CD4-positive, alpha-beta memory T cell (primary cell): ENCODE measurements at regions not wholly inside any gene's neighbourhood (a gene's known extent, or its start where the extent isn't known, plus 50 kb on each side); places are given as distances from the start of the nearest gene placed in this dataset.

Experiments used
- CTCF ChIA-PET: fragments of 350-600 bp; sonication (Branson Sonifier 250); formaldehyde crosslinking; loops from one replicate; lab custom pipeline; 2021; ENCODE audit warnings: inconsistent platforms; ENCODE audit not compliant: partially characterized antibody; lab: Charles Lee
- POLR2A ChIA-PET: fragments of 350-600 bp; sonication (Branson Sonifier 250); formaldehyde crosslinking; loops from one replicate; lab custom pipeline; 2021; ENCODE audit not compliant: partially characterized antibody; lab: Charles Lee
- DNase-seq, 5 donors: peaks; one replicate each; pipeline versions ENCODE4 v3.0.0 to v3.0.0-alpha.2; 2020 to 2022; ENCODE audit warnings: mixed read lengths in 1 of 5
- H3K27ac ChIP-seq: one replicate; pipeline ENCODE4 v1.7.0; 2013; ENCODE audit warnings: low read depth, low read length
- H3K27me3 ChIP-seq: 2 replicates; pipeline ENCODE4 v1.7.0; 2013; ENCODE audit warnings: mild to moderate bottlenecking, low read length, moderate library complexity; ENCODE audit not compliant: insufficient read depth
- H3K36me3 ChIP-seq: 2 replicates; pipeline ENCODE4 v1.7.0; 2013; ENCODE audit warnings: mild to moderate bottlenecking, low read length, moderate library complexity; ENCODE audit not compliant: insufficient read depth
- H3K4me1 ChIP-seq: 2 replicates; pipeline ENCODE4 v1.7.0; 2013; ENCODE audit warnings: mild to moderate bottlenecking, low read length, moderate library complexity; ENCODE audit not compliant: insufficient read depth
- H3K4me3 ChIP-seq, 2 donors: one replicate each; pipeline ENCODE4 v1.7.0; 2013; ENCODE audit warnings: low read length in 2 of 2, mild to moderate bottlenecking in 1 of 2
- H3K9me3 ChIP-seq, 2 donors: one replicate each; pipeline ENCODE4 v1.7.0; 2013; ENCODE audit warnings: low read length in 2 of 2, control low read depth in 1 of 2; ENCODE audit not compliant: control insufficient read depth in 1 of 2
- H3K27ac Mint-ChIP-seq, 7 donors: one replicate each; pipeline ENCODE4 v1.8.0; 2020 to 2021; ENCODE audit warnings: mixed read lengths in 7 of 7, mild to moderate bottlenecking in 6 of 7, inconsistent platforms in 3 of 7, moderate library complexity in 3 of 7
- H3K27me3 Mint-ChIP-seq, 2 donors: one replicate each; pipeline ENCODE4 v1.8.0; 2020 to 2021; ENCODE audit warnings: mixed read lengths in 2 of 2
- H3K36me3 Mint-ChIP-seq, 2 donors: one replicate each; pipeline ENCODE4 v1.8.0; 2020 to 2021; ENCODE audit warnings: mixed read lengths in 2 of 2, inconsistent platforms in 1 of 2, mild to moderate bottlenecking in 1 of 2
- H3K4me1 Mint-ChIP-seq, 4 donors: one replicate each; pipeline ENCODE4 v1.8.0; 2020 to 2021; ENCODE audit warnings: mixed read lengths in 4 of 4, mild to moderate bottlenecking in 1 of 4
- H3K4me3 Mint-ChIP-seq, 8 donors: one replicate each; pipeline ENCODE4 v1.8.0; 2020 to 2021; ENCODE audit warnings: mixed read lengths in 8 of 8, mild to moderate bottlenecking in 7 of 8, moderate library complexity in 6 of 8, inconsistent platforms in 3 of 8
- H3K9me3 Mint-ChIP-seq, 8 donors: one replicate each; pipeline ENCODE4 v1.8.0; 2020 to 2021; ENCODE audit warnings: mixed read lengths in 8 of 8, mild to moderate bottlenecking in 5 of 8, inconsistent platforms in 3 of 8, moderate library complexity in 1 of 8
- intact Hi-C: fragments of 100-400 bp; cut with micrococcal nuclease; formaldehyde crosslinking; loops from one replicate; pipeline ENCODE4 v1.15.1; 2023

GRCh38 chr10:6915307-6915706, 335.2 kb upstream of the PRKCQ start:
- Histone ChIP-seq H3K27me3 (no peaks in the 10 kb centered on the region), H3K9me3 (no peaks in the 10 kb centered on the region), H3K4me3 (no peak overlapping the region), H3K36me3 (no peaks in the 10 kb centered on the region), H3K4me1 (peaks cover 21% of the 10 kb centered on the region), H3K27ac (no peak overlapping the region)
- DNase-seq, result no peak
- peaks cover 0 to 1% of the 10 kb centered on the region in 2 donors for H3K27me3 Mint-ChIP-seq
- POLR2A ChIA-PET, result no interaction called here
- H3K9me3 Mint-ChIP-seq, result no peaks in the 10 kb centered on the region
- H3K36me3 Mint-ChIP-seq, result no peaks in the 10 kb centered on the region
- no peak overlapping the region for H3K4me3 Mint-ChIP-seq
- no peak overlapping the region for H3K27ac Mint-ChIP-seq
- CTCF ChIA-PET, result interaction anchor here (1.4 to 10.1 kb wide), 2 partner anchors 206 to 505 kb away, joined by 4 to 180 read pairs; no protein-coding TSS in a partner anchor
- peaks cover 6 to 9% (median 8%) of the 10 kb centered on the region in 4 donors for H3K4me1 Mint-ChIP-seq
- intact Hi-C loops, result no loop called here

- H3K27me3 ChIP-seq, result no peaks in the 10 kb centered on the region
- peaks cover 0 to 10% (median 3%) of the 10 kb centered on the region in 8 donors for H3K9me3 Mint-ChIP-seq
- no peak overlapping the region for H3K27ac ChIP-seq
- H3K4me1 ChIP-seq, result peaks cover 15% of the 10 kb centered on the region
- intact Hi-C loops, result no loop called here
- no peak for DNase-seq
- ChIA-PET CTCF (interaction anchor here (10.1 kb wide), 1 partner anchor 508 kb away, joined by 180 read pairs; no protein-coding TSS in a partner anchor), POLR2A (no interaction called here)
- H3K9me3 ChIP-seq, result no peaks in the 10 kb centered on the region
- no peaks in the 10 kb centered on the region for H3K36me3 Mint-ChIP-seq
- peaks cover 0 to 3% (median under 1%) of the 10 kb centered on the region in 4 donors for H3K4me1 Mint-ChIP-seq
- no peak overlapping the region for H3K27ac Mint-ChIP-seq
- no peak overlapping the region for H3K4me3 ChIP-seq
- H3K27me3 Mint-ChIP-seq, result peaks cover 0 to 1% of the 10 kb centered on the region in 2 donors
- H3K36me3 ChIP-seq, result no peaks in the 10 kb centered on the region
- no peak overlapping the region for H3K4me3 Mint-ChIP-seq
Observed at GRCh38 chr10:6912929-6913328, 332.9 kb upstream of the PRKCQ start.

GRCh38 chr10:6912424-6912823, 332.3 kb upstream of the PRKCQ start:
- Histone ChIP-seq H3K9me3 (no peaks in the 10 kb centered on the region), H3K4me1 (peaks cover 15% of the 10 kb centered on the region), H3K27me3 (no peaks in the 10 kb centered on the region), H3K27ac (no peak overlapping the region), H3K36me3 (no peaks in the 10 kb centered on the region), H3K4me3 (no peak overlapping the region)
- H3K27ac Mint-ChIP-seq, result no peak overlapping the region
- H3K27me3 Mint-ChIP-seq, result peaks cover 0 to 1% of the 10 kb centered on the region in 2 donors
- ChIA-PET POLR2A (no interaction called here), CTCF (interaction anchor here (10.1 kb wide), 1 partner anchor 508 kb away, joined by 180 read pairs; no protein-coding TSS in a partner anchor)
- H3K4me3 Mint-ChIP-seq, result no peak overlapping the region
- intact Hi-C loops, result no loop called here
- no peaks in the 10 kb centered on the region for H3K36me3 Mint-ChIP-seq
- peaks cover 0 to 10% (median 3%) of the 10 kb centered on the region in 8 donors for H3K9me3 Mint-ChIP-seq
- H3K4me1 Mint-ChIP-seq, result peaks cover 0 to 3% (median under 1%) of the 10 kb centered on the region in 4 donors
- DNase-seq, result no peak

GRCh38 chr10:6912021-6912420, 331.9 kb upstream of the PRKCQ start:
- Mint-ChIP-seq H3K9me3 (peaks cover 0 to 10% (median 3%) of the 10 kb centered on the region in 8 donors), H3K36me3 (no peaks in the 10 kb centered on the region), H3K27me3 (peaks cover 0 to under 1% of the 10 kb centered on the region in 2 donors), H3K4me3 (no peak overlapping the region), H3K27ac (no peak overlapping the region), H3K4me1 (peaks cover 0 to 3% (median under 1%) of the 10 kb centered on the region in 4 donors)
- H3K4me3 ChIP-seq, result no peak overlapping the region
- intact Hi-C loops, result no loop called here
- CTCF ChIA-PET, result interaction anchor here (10.1 kb wide), 1 partner anchor 509 kb away, joined by 180 read pairs; no protein-coding TSS in a partner anchor
- H3K27me3 ChIP-seq, result no peaks in the 10 kb centered on the region
- no peak overlapping the region for H3K27ac ChIP-seq
- POLR2A ChIA-PET, result no interaction called here
- no peak for DNase-seq
- no peaks in the 10 kb centered on the region for H3K36me3 ChIP-seq
- peaks cover 15% of the 10 kb centered on the region for H3K4me1 ChIP-seq
- H3K9me3 ChIP-seq, result no peaks in the 10 kb centered on the region

GRCh38 chr10:6909905-6910560, 330.0 kb upstream of the PRKCQ start:
- ChIA-PET CTCF (interaction anchor here (1.0 to 1.3 kb wide), 2 partner anchors 8 to 10 kb away, joined by 4 to 5 read pairs; no protein-coding TSS in a partner anchor), POLR2A (no interaction called here)
- peaks cover 0 to 5% of the 10 kb centered on the region in 2 donors for H3K36me3 Mint-ChIP-seq
- peaks cover 0 to 3% (median under 1%) of the 10 kb centered on the region in 4 donors for H3K4me1 Mint-ChIP-seq
- H3K9me3 Mint-ChIP-seq, result peaks cover 0 to 12% (median 7%) of the 10 kb centered on the region in 8 donors
- H3K36me3 ChIP-seq, result no peaks in the 10 kb centered on the region
- no peak overlapping the region for H3K4me3 ChIP-seq
- H3K9me3 ChIP-seq, result no peaks in the 10 kb centered on the region
- peaks cover 0 to 2% of the 10 kb centered on the region in 2 donors for H3K27me3 Mint-ChIP-seq
- intact Hi-C loops, result no loop called here
- no peaks in the 10 kb centered on the region for H3K27me3 ChIP-seq
- no peak overlapping the region for H3K4me3 Mint-ChIP-seq
- H3K4me1 ChIP-seq, result peaks cover 15% of the 10 kb centered on the region
- H3K27ac Mint-ChIP-seq, result no peak overlapping the region
- DNase-seq, result no peak
- H3K27ac ChIP-seq, result no peak overlapping the region

- peaks cover 11% of the 10 kb centered on the region for H3K4me1 ChIP-seq
- H3K27me3 Mint-ChIP-seq, result peaks cover 2 to 3% of the 10 kb centered on the region in 2 donors
- no peaks in the 10 kb centered on the region for H3K9me3 ChIP-seq
- H3K9me3 Mint-ChIP-seq, result peaks cover 2 to 12% (median 10%) of the 10 kb centered on the region in 8 donors
- H3K4me3 Mint-ChIP-seq, result peak overlapping the region in 1 of 8 donors; percentile 13
- no peak overlapping the region for H3K27ac ChIP-seq
- peaks cover 0 to 3% (median under 1%) of the 10 kb centered on the region in 4 donors for H3K4me1 Mint-ChIP-seq
- ChIA-PET POLR2A (no interaction called here), CTCF (no interaction called here)
- no peak overlapping the region for H3K4me3 ChIP-seq
- intact Hi-C loops, result no loop called here
- H3K36me3 ChIP-seq, result no peaks in the 10 kb centered on the region
- peak overlapping the region in 1 of 7 donors; percentile 39 for H3K27ac Mint-ChIP-seq
- H3K36me3 Mint-ChIP-seq, result peaks cover 0 to 5% of the 10 kb centered on the region in 2 donors
- no peak for DNase-seq
- H3K27me3 ChIP-seq, result no peaks in the 10 kb centered on the region
Observed at GRCh38 chr10:6907877-6908530, 327.9 kb upstream of the PRKCQ start.

GRCh38 chr10:6894405-6894804, 314.3 kb upstream of the PRKCQ start:
- H3K36me3 Mint-ChIP-seq, result no peaks in the 10 kb centered on the region
- Histone ChIP-seq H3K4me3 (no peak overlapping the region), H3K27ac (no peak overlapping the region), H3K9me3 (no peaks in the 10 kb centered on the region), H3K4me1 (no peaks in the 10 kb centered on the region), H3K27me3 (no peaks in the 10 kb centered on the region), H3K36me3 (no peaks in the 10 kb centered on the region)
- no peak for DNase-seq
- CTCF ChIA-PET, result no interaction called here
- H3K9me3 Mint-ChIP-seq, result no peaks in the 10 kb centered on the region
- H3K4me1 Mint-ChIP-seq, result no peaks in the 10 kb centered on the region
- intact Hi-C loops, result no loop called here
- H3K27me3 Mint-ChIP-seq, result peaks cover 8 to 10% of the 10 kb centered on the region in 2 donors
- POLR2A ChIA-PET, result no interaction called here
- no peak overlapping the region for H3K4me3 Mint-ChIP-seq
- no peak overlapping the region for H3K27ac Mint-ChIP-seq
